ENCODE measurements at regions not wholly inside any gene's neighbourhood (a gene's known extent, or its start where the extent isn't known, plus 50 kb on each side); places are given as distances from the start of the nearest gene placed in this dataset.

DNA sequence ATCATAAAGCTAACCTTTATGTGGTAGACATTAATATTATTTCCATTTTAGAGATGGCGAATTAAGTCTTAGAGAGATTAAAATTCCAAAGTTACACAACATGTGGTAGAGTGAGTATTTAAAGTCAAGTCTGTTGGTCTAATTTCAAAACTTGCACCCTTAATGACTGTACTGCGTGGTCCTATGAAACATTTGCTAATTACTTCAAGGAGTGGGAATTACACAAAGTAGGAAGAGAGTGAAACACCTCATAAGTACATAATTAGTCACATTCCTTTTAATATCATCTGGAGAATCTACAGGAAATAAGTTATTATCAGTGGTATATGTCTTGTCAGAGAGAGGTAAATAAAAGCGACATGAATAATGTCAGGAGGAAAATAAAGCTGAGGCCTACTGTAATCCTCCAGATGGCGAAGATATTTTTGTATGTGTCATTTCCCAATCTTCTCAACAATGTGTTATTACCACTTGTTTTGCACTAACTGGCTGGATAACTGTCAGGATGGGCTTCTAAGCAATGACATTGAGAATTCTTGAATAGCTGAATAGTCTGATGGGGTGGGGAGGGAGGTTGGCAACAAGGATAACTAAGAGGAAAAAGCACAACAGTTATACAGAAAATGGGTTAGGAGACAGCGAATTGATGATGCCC lies 95.5 kb downstream of the TNFSF18 start:
- no peak overlapping the region for H2BK5ac ChIP-seq (ENCODE audit: low read depth, low read length)
- H3K18ac ChIP-seq (ENCODE audit: extremely low read depth, low read length), result no peak overlapping the region
- POLR2A ChIA-PET (ENCODE audit: partially characterized antibody), result no interaction called here
- CTCF ChIA-PET (ENCODE audit: partially characterized antibody), result interaction anchor here (0.5 to 0.7 kb wide), 4 partner anchors 109 to 451 kb away, joined by 3 read pairs; no protein-coding TSS in a partner anchor
- H2BK120ac ChIP-seq (replicated peaks; ENCODE audit: low read depth, low read length), result no peak overlapping the region
- no peak overlapping the region for H2AK5ac ChIP-seq (ENCODE audit: low read depth, low read length)
- H3K23me2 ChIP-seq (ENCODE audit: low read depth, low read length), result no peaks in the 10 kb centered on the region; the same call in 1 of the 2 replicates
- H4K8ac ChIP-seq (ENCODE audit: extremely low read depth, insufficient read depth, low read length), result no peak overlapping the region
- H3K4me2 ChIP-seq (ENCODE audit: insufficient read depth in 1 of 2, low read depth in 2 of 2, low read length in 2 of 2), result no peak overlapping the region
- H4K20me1 ChIP-seq (replicated peaks in 1 of 2; ENCODE audit: control insufficient read depth in 1 of 2, insufficient read depth in 2 of 2, low read length in 2 of 2), result no peaks in the 10 kb centered on the region
- no peak for DNase-seq (ENCODE audit: low read depth in 1 of 2, low spot score in 2 of 2)
- no peak overlapping the region for H2AFZ ChIP-seq (ENCODE audit: low read length)
- H3K9me3 ChIP-seq (ENCODE audit: insufficient read depth in 2 of 2, low read depth in 1 of 2, low read length in 1 of 2), result no peaks in the 10 kb centered on the region
- H2BK12ac ChIP-seq (ENCODE audit: low read depth, low read length), result no peak overlapping the region
- H2BK15ac ChIP-seq (ENCODE audit: low read length), result no peak overlapping the region
- no peaks in the 10 kb centered on the region for H3K4me1 ChIP-seq (replicated peaks in 1 of 4; ENCODE audit: control insufficient read depth in 3 of 4, insufficient read depth in 4 of 4, low read length in 3 of 4)
- no peak for FAIRE-seq
- H3K36me3 ChIP-seq (ENCODE audit: control insufficient read depth in 2 of 4, insufficient read depth in 4 of 4, low read length in 3 of 4), result no peaks in the 10 kb centered on the region
- no peak overlapping the region for H3K27ac ChIP-seq (ENCODE audit: low read depth, low read length)
- TF ChIP-seq SP1 (IDR thresholded peaks at IDR 0.05; ENCODE audit: low read depth, low read length) (no peak), EP300 (IDR thresholded peaks at IDR 0.05; ENCODE audit: borderline replicate concordance in 1 of 2, low read depth in 2 of 2, low read length in 2 of 2) (no peak), SUZ12 (IDR thresholded peaks at IDR 0.05; ENCODE audit: low read length) (no peak), KDM5A (IDR thresholded peaks at IDR 0.05; ENCODE audit: low read length) (no peak), HDAC6 (IDR thresholded peaks at IDR 0.05; ENCODE audit: low read depth, low read length) (no peak), BCL11A (IDR thresholded peaks at IDR 0.05; ENCODE audit: low read depth in 2 of 2, low read length in 2 of 2) (no peak), POLR2AphosphoS5 (IDR thresholded peaks at IDR 0.05; ENCODE audit: low read depth, low read length) (no peak)
- H3K23ac ChIP-seq (ENCODE audit: insufficient read length), result no peak overlapping the region
- H3K14ac ChIP-seq (ENCODE audit: insufficient read length), result no peak overlapping the region
- H3K27me3 ChIP-seq (replicated peaks in 1 of 4; ENCODE audit: control insufficient read depth in 3 of 4, extremely low read depth in 1 of 4, insufficient read depth in 3 of 4, low read length in 3 of 4), result no peaks in the 10 kb centered on the region
- H3K4ac ChIP-seq (replicated peaks; ENCODE audit: insufficient read length, low read depth, low read length), result no peak overlapping the region
- no peak overlapping the region for H3K4me3 ChIP-seq (ENCODE audit: extremely low read depth in 1 of 4, insufficient read depth in 2 of 4, low read depth in 3 of 4, low read length in 4 of 4)
- 90% methylated on average over 5 of the region's 5 CpGs; no CpG with 5 or more reads in 1 of the 2 experiments for WGBS, 2 experiments (ENCODE audit: extremely low coverage in 1 of 2, insufficient coverage in 1 of 2, insufficient read length in 1 of 2, insufficient replicate concordance in 2 of 2, low coverage in 1 of 2, low lambda C conversion rate in 2 of 2, missing lambda C conversion rate in 1 of 2)
- H2BK20ac ChIP-seq (ENCODE audit: low read length), result no peak overlapping the region
- H3K79me2 ChIP-seq (ENCODE audit: control insufficient read depth in 1 of 2, insufficient read depth in 2 of 2, low read length in 2 of 2), result no peaks in the 10 kb centered on the region
- no peak overlapping the region for H4K91ac ChIP-seq (replicated peaks; ENCODE audit: insufficient read length, low read length)
- no peak overlapping the region for H3K9ac ChIP-seq (replicated peaks in 1 of 4; ENCODE audit: extremely low read depth in 1 of 4, low read depth in 3 of 4, low read length in 3 of 4)
- H4K5ac ChIP-seq (ENCODE audit: insufficient read length, low read depth, low read length), result no peak overlapping the region
- H3K79me1 ChIP-seq (ENCODE audit: low read depth, low read length), result no peaks in the 10 kb centered on the region
- no peak overlapping the region for H3K56ac ChIP-seq (replicated peaks; ENCODE audit: insufficient read length, low read depth, low read length)

Measured in H1 (cell line).